WTC11 (cell line): ENCODE measurements at regions not wholly inside any gene's neighbourhood (a gene's known extent, or its start where the extent isn't known, plus 50 kb on each side); places are given as distances from the start of the nearest gene placed in this dataset.

Experiments used
- TF ChIP-seq, protein P1 (sequence below): sonication (generic); formaldehyde crosslinking; IDR thresholded peaks from 2 replicates; pipeline ENCODE4 v1.8.0; 2023; ENCODE audit warnings: missing genetic modification reagents, mild to moderate bottlenecking, borderline replicate concordance

- TF ChIP-seq, protein P1, sequence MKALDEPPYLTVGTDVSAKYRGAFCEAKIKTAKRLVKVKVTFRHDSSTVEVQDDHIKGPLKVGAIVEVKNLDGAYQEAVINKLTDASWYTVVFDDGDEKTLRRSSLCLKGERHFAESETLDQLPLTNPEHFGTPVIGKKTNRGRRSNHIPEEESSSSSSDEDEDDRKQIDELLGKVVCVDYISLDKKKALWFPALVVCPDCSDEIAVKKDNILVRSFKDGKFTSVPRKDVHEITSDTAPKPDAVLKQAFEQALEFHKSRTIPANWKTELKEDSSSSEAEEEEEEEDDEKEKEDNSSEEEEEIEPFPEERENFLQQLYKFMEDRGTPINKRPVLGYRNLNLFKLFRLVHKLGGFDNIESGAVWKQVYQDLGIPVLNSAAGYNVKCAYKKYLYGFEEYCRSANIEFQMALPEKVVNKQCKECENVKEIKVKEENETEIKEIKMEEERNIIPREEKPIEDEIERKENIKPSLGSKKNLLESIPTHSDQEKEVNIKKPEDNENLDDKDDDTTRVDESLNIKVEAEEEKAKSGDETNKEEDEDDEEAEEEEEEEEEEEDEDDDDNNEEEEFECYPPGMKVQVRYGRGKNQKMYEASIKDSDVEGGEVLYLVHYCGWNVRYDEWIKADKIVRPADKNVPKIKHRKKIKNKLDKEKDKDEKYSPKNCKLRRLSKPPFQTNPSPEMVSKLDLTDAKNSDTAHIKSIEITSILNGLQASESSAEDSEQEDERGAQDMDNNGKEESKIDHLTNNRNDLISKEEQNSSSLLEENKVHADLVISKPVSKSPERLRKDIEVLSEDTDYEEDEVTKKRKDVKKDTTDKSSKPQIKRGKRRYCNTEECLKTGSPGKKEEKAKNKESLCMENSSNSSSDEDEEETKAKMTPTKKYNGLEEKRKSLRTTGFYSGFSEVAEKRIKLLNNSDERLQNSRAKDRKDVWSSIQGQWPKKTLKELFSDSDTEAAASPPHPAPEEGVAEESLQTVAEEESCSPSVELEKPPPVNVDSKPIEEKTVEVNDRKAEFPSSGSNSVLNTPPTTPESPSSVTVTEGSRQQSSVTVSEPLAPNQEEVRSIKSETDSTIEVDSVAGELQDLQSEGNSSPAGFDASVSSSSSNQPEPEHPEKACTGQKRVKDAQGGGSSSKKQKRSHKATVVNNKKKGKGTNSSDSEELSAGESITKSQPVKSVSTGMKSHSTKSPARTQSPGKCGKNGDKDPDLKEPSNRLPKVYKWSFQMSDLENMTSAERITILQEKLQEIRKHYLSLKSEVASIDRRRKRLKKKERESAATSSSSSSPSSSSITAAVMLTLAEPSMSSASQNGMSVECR (CRISPR knock-in tag): no peak
These were observed 54.3 kb upstream of the MAGEB2 start (continued) for GRCh38 chrX:30161043-30161442.
